ENCODE measurements at regions not wholly inside any gene's neighbourhood (a gene's known extent, or its start where the extent isn't known, plus 50 kb on each side); places are given as distances from the start of the nearest gene placed in this dataset.
A peak's percentile ranks its signal among the peaks of the same experiment; 100 is the strongest.

- H3K36me3 ChIP-seq (ENCODE audit: low read depth): no peaks in the 10 kb centered on the region
- no peak overlapping the region for H3K4me3 ChIP-seq
- no peak for TF ChIP-seq CTCF (IDR thresholded peaks at IDR 0.05)
- ATAC-seq: no peak
- DNase-seq: no peak
- H3K4me1 ChIP-seq (ENCODE audit: low read depth): no peaks in the 10 kb centered on the region
- intact Hi-C loops (cut with DNase I, micrococcal nuclease): no loop called here
- H3K9me3 ChIP-seq: no peaks in the 10 kb centered on the region
Observed at GRCh38 chr9:16258708-16259107, 611.8 kb downstream of the BNC2 start.

GRCh38 chr9:16262477-16263261, 607.8 kb downstream of the BNC2 start:
- no peak for TF ChIP-seq CTCF (IDR thresholded peaks at IDR 0.05)
- ATAC-seq (no peak), DNase-seq (no peak)
- Histone ChIP-seq H3K4me1 (ENCODE audit: low read depth) (peaks cover 4% of the 10 kb centered on the region), H3K9me3 (no peaks in the 10 kb centered on the region), H3K36me3 (ENCODE audit: low read depth) (no peaks in the 10 kb centered on the region), H3K4me3 (no peak overlapping the region)
- intact Hi-C loops (cut with DNase I, micrococcal nuclease): no loop called here

GRCh38 chr9:16265688-16266087, 604.8 kb downstream of the BNC2 start:
- Histone ChIP-seq H3K4me1 (ENCODE audit: low read depth) (peaks cover 8% of the 10 kb centered on the region), H3K36me3 (ENCODE audit: low read depth) (no peaks in the 10 kb centered on the region), H3K9me3 (no peaks in the 10 kb centered on the region), H3K4me3 (no peak overlapping the region)
- DNase-seq: no peak
- intact Hi-C loops (cut with DNase I, micrococcal nuclease): no loop called here
- TF ChIP-seq CTCF (IDR thresholded peaks at IDR 0.05): no peak
- ATAC-seq: no peak

GRCh38 chr9:16266648-16267276, 603.7 kb downstream of the BNC2 start:
- no peak for ATAC-seq
- no peak for TF ChIP-seq CTCF (IDR thresholded peaks at IDR 0.05)
- intact Hi-C loops (cut with DNase I, micrococcal nuclease): no loop called here
- Histone ChIP-seq H3K4me3 (no peak overlapping the region), H3K9me3 (no peaks in the 10 kb centered on the region), H3K4me1 (ENCODE audit: low read depth) (peaks cover 8% of the 10 kb centered on the region), H3K36me3 (ENCODE audit: low read depth) (no peaks in the 10 kb centered on the region)
- DNase-seq: peak in 1 of 3 donors; percentile 36

GRCh38 chr9:16267281-16268066, 603.0 kb downstream of the BNC2 start:
- peak; percentile 74 for ATAC-seq
- peak in 1 of 3 donors; percentile 41 for DNase-seq
- intact Hi-C loops (cut with DNase I, micrococcal nuclease): no loop called here
- Histone ChIP-seq H3K36me3 (ENCODE audit: low read depth) (no peaks in the 10 kb centered on the region), H3K4me1 (ENCODE audit: low read depth) (peaks cover 8% of the 10 kb centered on the region), H3K4me3 (no peak overlapping the region), H3K9me3 (no peaks in the 10 kb centered on the region)
- no peak for TF ChIP-seq CTCF (IDR thresholded peaks at IDR 0.05)

Measured in mucosa of descending colon (tissue), 3 donors.